VCaP (cell line): ENCODE measurements at regions not wholly inside any gene's neighbourhood (a gene's known extent, or its start where the extent isn't known, plus 50 kb on each side); places are given as distances from the start of the nearest gene placed in this dataset.

ENCODE experiments used
- H3K27ac ChIP-seq: fragments of 450-650 bp; 2 replicates; pipeline ENCODE4 v1.5.1; 2017
- CTCF ChIP-seq: fragments of 450-650 bp; conservative IDR thresholded peaks from 2 replicates; pipeline ENCODE4 v1.5.1; 2017; ENCODE audit warnings: mild to moderate bottlenecking, moderate library complexity

GRCh38 chr6:105651969-105652368 is 249.1 kb upstream of the PREP start:
- no peak for TF ChIP-seq CTCF
- no peak overlapping the region for H3K27ac ChIP-seq

GRCh38 chr6:105650347-105650746 is 247.5 kb upstream of the PREP start:
- TF ChIP-seq CTCF: no peak
- H3K27ac ChIP-seq: no peak overlapping the region

- H3K27ac ChIP-seq: no peak overlapping the region
- TF ChIP-seq CTCF: no peak
Measured at GRCh38 chr6:105649192-105649591, 246.3 kb upstream of the PREP start.

GRCh38 chr6:105648276-105648675 is 245.4 kb upstream of the PREP start:
- no peak for TF ChIP-seq CTCF
- no peak overlapping the region for H3K27ac ChIP-seq

- TF ChIP-seq CTCF: no peak
- H3K27ac ChIP-seq: no peak overlapping the region
Measured at GRCh38 chr6:105646391-105646867, 243.5 kb upstream of the PREP start.

- no peak overlapping the region for H3K27ac ChIP-seq
- no peak for TF ChIP-seq CTCF
Measured at GRCh38 chr6:105645958-105646357, 243.1 kb upstream of the PREP start.

GRCh38 chr6:105645156-105645555 is 242.3 kb upstream of the PREP start:
- no peak for TF ChIP-seq CTCF

GRCh38 chr6:105644691-105645090 is 241.8 kb upstream of the PREP start:
- TF ChIP-seq CTCF: no peak
- no peak overlapping the region for H3K27ac ChIP-seq

More at GRCh38 chr6:105645156-105645555, 242.3 kb upstream of the PREP start:
- no peak overlapping the region for H3K27ac ChIP-seq
